G401.6 (cell line): ENCODE measurements at regions not wholly inside any gene's neighbourhood (a gene's known extent, or its start where the extent isn't known, plus 50 kb on each side); places are given as distances from the start of the nearest gene placed in this dataset.
"Not testable (repeated sequence)": the region's sequence is repeated elsewhere in the genome, so short reads cannot be mapped to it uniquely, and the experiment has no call there.

Experiments used
- FAIRE-seq: peaks from 2 replicates; lab custom pipeline; 2012; peaks lifted over from hg19 to GRCh38; lab: Jason Lieb, UNC

DNA sequence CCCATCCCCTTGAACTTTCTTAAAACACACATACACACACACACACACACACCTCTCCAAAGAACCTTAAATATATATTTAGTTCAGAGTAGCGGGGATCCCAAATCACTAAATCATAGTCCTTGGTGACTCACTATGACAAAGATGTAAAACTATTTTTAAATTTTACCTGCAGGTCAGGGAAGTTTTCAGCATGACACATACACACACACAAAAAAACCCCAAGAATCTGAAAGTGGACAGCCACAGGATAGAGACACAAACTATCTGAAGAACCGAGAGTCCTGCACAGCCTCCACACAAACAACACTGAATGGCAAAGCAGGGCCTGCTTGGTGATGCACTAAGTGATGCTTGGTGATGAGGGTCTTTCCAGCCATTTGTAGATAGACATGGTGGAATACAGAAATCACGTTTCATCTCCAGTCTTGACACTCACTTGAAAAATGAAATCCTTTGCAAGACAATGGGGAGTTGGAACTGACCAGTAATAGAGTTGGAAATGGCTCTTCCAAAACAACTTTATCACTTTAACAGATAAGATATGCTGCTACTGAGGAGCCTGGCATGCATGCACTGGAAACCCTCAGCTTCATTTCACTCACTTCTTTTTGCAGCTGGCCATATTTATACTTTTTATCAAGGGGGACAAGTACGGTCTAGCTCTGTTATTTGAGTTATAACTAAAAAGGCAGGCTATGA lies 307.3 kb downstream of the RAPGEF2 start:
- no peak for FAIRE-seq

DNA sequence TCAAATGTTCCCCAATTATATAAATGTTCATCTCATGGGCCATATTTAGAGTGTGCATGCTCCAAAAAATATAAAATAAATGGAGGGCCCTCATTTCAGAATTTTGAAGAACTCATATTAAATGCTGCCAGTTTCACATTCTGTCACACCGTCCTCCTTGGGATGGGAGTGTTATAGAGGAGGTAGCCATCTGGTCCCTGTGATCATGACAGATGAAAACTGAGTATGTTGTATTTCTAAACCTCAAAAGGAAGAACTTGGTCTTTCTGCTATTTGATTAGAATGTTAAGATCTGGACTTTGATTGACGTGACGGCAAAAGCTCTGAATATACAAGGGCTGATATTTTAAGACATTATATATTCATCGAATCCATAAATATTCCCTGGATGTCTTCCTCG lies 308.0 kb downstream of the RAPGEF2 start:
- FAIRE-seq, result no peak

DNA sequence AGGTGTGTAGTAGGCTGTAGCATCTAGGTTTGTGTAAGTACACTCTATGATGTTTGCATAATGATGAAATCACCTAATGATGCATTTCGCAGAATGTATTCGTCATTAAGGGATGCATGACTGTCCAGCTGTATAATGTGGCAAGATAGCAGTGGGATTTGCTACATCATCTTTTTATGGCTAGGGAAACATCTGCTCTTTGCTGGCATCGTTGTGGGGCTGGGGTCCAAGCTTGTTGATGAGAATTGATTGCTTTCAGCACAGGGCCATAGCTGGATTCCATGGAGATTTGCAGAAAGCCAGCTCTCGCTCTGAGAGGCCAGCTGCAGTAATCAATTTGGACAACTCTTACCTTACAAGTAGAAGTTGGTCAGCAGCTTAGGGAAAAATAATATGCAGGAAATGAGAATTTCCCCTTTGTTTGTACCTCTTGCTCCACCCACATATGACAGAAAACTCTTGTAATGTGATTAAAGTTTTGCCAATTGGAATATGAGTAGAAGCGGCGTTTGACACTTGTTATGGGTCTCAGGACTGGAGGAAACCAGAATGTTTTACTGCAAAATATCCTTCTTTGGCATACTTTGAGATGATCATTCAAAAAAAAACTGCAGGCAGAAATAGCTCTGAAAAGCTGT lies 310.5 kb downstream of the RAPGEF2 start:
- no peak for FAIRE-seq

DNA sequence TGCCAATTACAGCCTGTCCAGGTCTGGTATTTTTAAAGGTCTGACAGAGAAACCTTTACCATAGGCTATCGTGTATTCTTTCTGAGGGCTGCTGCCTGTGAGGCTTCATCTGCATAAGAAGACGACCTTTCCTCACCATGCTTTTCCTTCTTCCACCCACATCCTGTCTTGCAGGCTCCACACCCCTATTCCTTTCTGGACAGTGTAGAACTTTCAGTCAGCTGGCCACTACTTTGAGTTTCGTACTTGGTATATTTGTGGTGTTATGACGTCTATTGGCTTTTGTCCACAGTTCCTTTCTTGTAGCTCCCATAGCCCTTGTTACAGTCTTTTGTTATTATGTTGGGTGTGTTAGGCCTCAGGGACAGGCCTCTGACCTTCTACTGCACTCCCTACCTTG lies 311.4 kb downstream of the RAPGEF2 start:
- FAIRE-seq, result no peak

DNA sequence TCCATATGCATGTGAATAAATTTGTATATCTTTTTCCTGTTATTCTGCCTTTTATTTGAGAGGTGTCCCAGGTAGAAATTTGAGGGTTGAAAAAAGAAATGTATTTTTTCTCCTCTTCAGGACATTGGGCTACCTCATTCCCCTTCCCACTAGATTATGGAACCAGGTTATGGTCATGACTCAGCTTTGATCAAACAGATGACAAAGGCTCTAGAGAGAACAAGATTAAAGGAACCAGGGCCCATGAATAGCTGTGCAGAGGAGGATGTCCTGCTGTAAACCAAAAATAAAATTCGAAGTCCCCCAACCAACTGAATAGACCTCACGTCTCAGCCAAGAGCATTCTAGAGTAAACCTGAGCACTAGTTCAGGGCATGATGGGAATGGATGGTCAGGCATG lies 313.2 kb downstream of the RAPGEF2 start:
- FAIRE-seq, result no peak

DNA sequence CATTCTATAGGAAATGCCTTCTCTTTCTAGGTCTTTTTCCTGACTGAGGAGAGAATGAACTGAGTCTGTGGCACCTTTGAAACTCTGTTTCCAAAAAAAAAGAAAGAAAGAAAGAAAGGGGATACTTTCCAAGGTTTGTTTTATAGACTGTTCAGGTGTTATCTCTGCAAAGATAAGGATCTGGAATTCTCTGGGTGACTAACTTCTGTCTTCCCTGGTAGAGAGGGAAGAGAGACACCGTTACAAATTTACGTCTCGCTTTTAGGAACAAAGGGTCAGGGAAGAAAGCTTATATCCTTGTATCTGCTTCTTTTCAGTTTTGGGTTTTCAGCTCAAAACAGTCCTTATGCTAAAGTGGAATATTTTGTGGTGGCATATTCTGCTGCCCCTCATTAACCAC lies 314.1 kb downstream of the RAPGEF2 start:
- FAIRE-seq, result no peak

DNA sequence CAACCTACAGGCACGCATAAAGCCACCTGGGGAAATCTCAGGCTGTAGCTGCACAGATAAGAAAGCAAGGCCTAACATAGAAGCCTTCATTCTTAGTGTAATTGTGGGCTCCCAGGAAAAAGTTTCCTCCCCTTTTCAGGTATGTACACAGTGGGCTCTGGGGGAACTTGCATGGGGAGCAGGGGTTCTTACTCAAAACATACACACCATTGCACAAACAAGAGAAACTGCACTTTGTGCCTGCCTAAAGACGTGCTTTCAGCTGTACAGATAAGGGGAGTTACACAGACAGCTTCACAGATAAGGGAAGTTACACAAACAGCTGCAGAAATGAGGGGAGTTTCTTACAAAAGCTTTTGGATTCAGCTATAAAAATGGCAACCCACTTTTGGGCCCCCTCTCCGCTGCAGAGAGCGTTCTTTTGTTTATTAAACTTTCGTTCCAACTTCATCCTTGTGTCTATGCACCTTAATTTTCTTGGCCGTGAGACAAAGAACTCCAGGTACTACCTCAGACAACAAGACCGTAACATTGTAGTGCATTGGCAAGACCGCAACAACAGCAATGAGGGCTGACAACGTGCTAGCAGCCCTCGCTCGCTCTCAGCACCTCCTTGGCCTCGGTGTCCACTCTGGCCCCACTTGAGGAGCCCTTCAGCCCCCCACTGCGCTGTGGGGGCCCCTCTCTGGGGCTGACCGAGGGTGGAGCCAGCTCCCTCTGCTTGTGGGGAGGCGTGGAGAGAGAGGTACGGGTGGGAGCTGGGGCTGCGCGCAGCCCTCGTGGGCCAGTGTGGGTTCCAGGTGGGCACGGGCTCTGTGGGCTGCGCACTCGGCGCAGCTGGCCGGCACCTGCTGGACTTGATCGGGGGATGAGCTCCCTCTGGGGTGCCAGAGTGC lies 317.5 kb downstream of the RAPGEF2 start:
- FAIRE-seq, result no peak

DNA sequence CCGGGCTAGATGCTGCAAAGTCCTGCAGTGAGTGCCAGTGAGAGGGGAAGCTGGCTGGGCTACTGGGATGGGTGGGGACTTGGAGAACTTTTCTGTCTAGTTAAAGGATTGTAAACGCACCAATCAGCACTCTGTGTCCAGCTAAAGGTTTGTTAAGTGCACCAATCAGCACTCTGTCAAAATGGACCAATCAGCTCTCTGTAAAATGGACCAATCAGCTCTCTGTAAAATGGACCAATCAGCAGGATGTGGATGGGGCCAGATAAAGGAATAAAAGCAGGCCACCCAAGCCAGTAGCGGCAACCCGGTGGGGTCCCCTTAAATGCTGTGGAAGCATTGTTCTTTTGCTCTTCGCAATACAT lies 318.2 kb downstream of the RAPGEF2 start:
- FAIRE-seq, result not testable (repeated sequence)

DNA sequence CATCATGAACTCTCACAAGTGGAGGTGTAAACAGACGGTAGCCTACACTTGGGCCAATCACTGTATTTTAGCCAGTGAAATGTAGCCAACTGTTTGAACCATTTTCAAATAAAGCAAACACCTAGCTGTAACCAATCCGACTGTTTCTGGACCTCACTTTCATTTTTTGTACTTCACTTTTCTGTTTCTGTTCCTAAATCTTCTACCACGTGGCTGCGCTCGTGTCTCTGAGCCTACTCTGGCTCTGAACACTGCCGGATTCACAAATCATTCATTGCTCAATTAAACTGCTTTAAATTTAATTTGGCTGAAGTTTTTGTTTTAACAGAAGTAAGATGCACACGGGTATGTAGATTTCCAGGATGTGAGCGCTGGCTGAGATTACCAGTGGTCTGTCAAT lies 319.1 kb downstream of the RAPGEF2 start:
- no peak for FAIRE-seq

DNA sequence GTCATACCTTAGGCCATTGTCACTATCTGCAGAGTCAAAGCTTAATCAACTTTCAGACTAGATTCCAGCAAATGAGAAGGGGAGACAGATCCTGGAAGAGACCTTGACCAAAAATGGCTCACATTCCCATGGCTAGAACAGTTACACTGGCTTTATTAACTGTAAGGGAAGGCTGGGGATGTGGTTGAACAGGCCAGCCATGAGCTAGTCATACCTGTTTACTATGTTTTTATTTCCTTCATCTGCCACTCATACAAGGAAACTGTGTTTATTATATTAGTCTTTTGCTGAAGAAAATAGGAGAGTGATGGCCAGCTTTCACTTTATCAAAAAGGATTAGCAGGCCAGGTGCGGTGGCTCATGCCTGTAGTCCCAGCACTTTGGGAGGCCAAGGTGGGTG lies 319.7 kb downstream of the RAPGEF2 start:
- no peak for FAIRE-seq

DNA sequence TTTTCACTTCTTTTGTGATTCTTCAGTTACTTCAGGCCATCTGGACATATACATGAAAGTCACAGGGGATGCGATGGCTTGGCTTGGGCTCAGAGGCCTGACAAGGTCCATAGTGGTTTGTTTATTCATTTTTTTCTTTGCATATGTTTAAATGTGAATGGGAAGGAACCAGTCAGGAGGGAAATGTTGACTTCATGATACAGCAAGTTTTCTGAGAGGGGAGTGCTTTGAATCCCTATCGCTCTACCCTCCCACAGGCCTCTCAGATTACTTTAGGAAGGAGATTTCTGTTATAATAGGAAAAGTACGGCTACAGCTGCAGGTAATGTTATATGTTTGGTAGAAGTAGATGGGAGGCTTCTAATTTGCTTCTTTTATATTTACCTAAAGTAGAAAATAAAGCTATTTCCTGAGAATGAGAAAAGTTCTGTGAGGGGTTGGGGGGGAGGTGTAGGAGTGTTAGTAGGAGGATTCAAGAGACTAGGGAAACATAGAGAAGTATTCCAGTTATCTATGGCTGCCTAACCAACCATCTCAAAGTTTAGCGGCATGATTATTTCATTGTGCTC lies 322.9 kb downstream of the RAPGEF2 start:
- FAIRE-seq, result no peak

DNA sequence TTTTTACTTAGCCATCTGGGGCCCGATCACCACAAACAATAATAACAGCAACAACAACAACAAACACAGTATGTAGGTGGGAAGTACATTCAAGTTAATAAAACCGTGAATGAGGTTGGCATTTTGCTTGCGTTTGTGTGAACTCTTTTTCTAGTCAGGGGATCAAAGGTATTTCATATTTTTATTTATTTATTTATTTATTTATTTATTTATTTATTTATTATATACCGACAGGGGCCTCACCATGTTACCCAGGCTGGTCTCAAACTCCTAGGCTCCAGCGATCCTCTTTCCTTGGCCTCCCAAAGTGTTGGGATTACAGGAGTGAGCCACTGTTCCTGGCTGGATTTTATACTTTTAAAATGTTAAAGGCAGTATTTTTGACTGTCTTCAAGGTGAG lies 325.4 kb downstream of the RAPGEF2 start:
- FAIRE-seq, result no peak

DNA sequence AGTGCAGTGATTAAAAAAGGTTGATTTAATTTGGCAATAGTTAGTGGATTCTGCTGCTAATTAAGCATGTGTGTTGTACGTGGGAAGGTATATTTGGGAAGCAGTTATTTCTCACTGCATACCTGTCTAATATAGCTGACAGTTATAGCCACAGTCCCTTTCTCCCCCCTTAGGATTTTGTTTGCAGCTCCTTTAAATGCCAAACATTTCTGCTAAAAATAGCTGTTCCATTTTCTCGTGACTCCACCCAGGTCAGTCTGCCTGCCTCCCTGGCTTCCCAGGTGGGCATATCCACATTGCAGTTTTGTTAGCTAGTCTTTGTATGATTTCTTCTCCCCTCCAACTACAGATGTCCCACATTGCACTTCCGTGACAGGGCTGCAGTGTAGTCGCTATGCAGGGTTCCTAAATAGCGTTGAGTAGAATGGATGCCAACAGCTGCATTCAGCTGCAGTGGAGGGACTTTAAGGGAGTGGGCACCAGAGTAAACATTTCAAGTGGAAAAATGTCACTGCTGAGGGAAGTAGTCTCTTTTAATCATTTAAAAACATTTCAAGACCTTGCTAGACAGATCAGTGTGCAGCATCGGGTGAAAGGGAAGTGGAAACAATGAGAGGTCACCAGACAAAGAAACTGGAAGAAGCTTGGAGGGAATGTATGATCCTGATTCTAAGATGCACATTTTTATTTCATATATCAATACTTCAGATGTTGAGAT lies 326.3 kb downstream of the RAPGEF2 start:
- no peak for FAIRE-seq

DNA sequence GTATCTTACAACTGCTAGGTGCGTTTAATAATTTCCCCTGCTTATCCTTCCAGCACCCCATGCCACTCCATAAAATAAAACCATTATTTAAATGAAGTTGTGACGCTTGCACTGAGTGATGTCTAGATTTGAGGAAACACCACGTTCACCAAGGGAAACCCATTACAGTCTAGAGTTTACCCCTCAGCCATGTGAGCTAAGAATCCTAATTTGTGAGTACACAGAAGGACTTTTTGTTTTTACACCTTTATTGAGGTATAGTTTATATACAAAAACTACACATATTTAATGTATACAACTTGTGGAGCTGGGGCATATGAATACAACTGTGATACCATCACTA lies 326.8 kb downstream of the RAPGEF2 start:
- FAIRE-seq, result no peak

DNA sequence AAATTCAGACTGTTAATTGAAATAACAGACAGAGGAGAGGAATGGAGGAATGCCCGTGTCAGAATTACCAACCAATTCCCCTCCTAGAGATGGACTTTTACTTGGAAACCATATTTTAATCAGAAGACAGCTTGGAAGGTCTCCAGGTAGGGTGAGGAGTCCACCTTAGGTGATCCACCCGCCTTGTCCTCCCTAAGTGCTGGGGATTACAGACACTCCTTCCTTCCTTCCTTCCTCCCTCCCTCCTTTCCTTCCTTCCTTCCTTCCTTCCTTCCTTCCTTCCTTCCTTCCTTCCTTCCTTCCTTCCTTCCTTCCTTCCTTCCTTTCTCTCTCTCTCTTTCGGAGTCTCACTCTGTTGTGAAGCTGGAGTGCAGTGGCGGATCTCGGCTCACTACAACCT lies 328.0 kb downstream of the RAPGEF2 start:
- FAIRE-seq, result no peak

DNA sequence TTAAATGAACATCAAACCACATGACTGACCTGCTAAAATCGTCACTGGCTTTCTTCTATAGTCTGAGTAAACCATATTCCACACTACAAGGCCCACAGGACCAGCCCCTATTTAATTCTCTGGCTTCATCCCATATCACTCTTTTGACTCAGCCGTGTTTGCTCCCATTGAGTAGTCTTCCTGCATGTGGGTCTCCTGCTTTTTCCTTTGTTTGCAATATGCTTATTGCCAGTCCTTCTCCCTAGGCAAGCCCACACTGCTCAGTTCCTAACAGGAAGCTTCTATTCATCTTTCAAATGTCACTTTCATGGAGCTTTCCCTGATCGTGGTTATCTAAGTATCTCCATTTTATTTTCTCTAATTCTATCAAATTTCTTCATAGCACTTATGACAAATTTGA lies 329.6 kb downstream of the RAPGEF2 start:
- no peak for FAIRE-seq

DNA sequence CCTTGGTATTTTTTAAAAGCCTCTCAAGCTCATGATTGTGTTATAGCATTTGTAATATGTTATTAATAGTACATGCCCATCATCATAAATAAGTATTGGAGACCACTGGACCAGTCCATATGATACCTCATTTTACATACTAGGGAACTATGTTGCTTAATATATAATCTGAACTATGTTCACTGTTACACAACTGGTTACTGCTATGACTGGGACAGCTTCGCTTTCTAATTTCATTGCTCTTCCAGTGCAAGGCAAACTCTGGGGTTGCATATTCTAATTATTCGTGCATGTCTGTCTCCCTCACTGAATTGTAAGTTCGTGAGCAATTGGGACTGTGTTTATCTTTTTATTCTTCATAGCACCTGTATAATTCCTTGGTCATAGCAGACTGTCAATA lies 330.5 kb downstream of the RAPGEF2 start:
- FAIRE-seq, result no peak

DNA sequence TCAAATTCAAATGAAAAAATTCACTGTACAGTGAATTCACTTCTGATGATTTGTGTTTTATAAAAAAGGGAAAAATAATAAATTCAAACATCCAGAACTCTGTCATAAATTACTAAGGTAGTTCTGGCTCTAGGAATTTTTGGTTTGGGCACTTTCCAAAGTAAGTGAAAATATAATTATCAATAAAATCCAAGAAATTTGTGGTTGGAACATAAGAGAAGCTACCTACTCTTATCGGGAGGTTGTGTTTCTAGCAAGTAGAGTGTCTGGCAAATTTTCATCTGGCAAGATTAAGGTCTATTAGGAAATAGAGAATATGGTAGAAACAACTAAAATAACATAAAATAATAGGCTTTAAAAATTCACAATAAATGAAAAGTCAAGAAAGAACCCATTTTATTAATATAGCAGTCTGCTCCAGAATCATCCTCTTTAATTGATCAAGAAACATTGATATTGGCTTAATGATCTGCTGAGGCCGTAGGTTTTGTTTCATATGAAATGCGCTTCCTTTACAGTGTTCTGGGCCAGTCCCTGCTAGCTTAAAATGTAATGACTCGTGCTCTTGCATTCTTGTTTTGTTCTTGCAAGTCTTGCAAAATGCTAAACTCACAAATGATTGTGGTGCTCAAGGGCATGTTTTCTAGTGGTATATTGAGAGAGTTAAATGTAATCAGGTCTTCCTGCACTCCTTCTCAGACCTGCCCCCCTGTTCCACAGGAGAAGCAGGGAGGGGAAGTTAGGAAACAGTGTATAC lies 331.4 kb downstream of the RAPGEF2 start:
- FAIRE-seq, result no peak

DNA sequence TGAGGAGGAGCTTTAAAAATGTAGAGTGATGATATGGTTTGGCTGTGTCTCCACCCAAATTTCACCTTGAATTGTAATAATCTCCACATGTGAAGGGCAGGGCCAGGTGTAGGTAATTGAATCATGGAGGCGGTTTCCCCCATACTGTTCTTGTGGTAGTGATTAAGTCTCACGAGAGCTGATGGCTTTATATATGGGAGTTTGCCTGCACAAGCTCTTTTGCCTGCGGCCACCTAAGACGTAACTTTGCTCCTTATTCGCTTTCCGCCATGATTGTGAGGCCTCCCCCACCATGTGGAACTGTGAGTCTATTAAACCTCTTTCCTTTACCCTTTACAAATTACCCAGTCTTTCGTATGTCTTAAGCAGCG lies 332.0 kb downstream of the RAPGEF2 start:
- no peak for FAIRE-seq

DNA sequence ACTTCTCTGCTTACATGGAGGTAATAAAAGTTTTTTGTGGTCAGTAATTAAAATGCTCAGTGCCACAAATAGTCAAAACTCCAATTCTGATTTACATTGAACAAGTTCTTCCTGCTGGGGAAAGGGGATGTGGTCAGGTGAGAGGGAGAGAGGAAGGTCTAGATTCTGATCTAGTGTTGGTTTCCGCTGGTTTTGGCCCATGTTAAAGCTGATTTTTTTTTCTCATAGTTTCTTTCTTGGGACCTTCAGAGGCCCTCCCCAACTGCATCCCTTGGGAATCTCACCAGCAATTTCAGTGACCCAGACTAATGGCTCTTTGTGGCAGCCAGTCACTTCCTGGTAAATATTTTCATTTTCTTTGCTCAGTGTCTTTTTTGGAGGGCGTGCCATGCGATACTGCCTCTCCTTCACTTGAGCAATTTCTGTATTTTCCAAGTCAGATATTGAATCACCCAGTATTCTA lies 332.7 kb downstream of the RAPGEF2 start:
- no peak for FAIRE-seq

DNA sequence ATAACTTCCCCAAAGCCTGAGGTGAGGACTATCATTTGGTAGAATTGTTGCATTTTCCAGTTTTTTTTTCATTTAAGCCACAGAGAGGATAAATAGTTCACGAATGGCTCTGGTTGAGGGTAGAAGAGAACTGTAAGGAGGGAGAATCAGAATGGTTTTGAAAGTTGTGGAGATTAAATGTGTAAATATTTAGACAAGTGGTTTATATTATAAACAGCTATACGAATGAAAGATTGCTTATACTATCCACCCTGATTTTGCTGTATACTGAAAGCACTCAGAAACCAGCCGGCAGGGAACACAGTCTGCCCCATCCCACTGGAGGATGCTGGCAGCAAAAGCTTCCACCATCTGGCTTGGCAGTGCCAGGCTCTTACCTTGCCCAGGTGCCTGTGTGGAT lies 341.1 kb downstream of the RAPGEF2 start:
- no peak for FAIRE-seq

DNA sequence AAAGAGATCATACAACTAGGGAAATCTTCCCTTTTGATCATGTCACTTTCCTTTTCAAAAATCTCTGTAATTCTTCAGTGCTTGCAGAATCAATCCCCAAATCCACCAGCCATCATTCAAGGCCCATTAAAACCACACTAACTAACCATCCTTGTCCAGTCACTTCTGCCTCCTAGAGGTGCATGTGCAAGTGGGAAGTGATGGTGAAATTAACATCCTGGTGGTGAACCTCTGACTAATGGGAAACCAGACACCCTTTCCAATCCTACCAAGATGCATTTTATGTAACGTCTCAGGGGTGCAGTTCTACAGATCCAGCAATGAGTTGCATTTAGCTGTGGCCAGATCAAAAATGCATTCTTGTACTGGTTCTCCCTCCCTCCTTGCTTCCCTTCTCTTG lies 341.8 kb downstream of the RAPGEF2 start:
- no peak for FAIRE-seq
